ENCODE measurements at regions not wholly inside any gene's neighbourhood (a gene's known extent, or its start where the extent isn't known, plus 50 kb on each side); places are given as distances from the start of the nearest gene placed in this dataset.

DNA sequence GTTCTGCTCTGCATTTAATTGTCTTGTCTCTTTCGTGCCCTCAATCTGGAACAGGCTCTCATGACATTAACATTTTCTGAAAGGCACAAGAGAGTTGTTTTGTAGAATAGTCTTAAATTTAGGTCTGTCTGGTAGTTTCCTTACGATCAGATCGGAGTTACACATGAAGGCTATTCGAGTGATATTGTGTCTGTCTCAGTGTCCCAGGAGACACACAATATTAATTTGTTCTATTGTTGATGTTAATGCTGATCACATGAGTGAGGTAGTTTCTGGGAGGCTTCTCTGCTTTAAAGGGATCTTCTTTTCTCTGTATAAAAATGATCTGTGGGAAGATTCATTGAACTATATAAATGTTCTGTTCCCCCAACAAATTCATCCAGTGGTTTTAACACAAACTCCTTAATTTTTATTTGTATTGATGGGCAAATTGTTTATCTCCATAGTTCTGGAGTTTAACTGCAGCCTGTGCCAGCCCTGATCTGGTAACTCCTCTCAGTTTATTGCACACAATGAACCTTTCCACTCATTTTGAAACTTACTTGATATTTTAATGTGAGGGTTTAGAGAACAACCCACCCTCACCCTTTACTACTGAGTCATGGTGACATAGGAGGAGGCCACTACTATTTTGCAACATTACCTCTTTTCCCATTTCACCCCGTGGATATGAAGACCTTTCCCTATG lies 223.0 kb downstream of the CBLN4 start:
- no peak for DNase-seq
- Mint-ChIP-seq H3K4me3 (ENCODE audit: unreplicated experiment) (no peak overlapping the region), H3K27ac (ENCODE audit: unreplicated experiment) (no peak overlapping the region), H3K27me3 (ENCODE audit: unreplicated experiment) (peaks cover 2% of the 10 kb centered on the region), H3K36me3 (ENCODE audit: unreplicated experiment) (no peaks in the 10 kb centered on the region), H3K9me3 (ENCODE audit: unreplicated experiment) (peaks cover 7% of the 10 kb centered on the region), H3K4me1 (ENCODE audit: low read depth, unreplicated experiment) (no peaks in the 10 kb centered on the region)
- TF ChIP-seq CTCF (IDR thresholded peaks at IDR 0.05; ENCODE audit: partially characterized antibody, unreplicated experiment) = no peak

GRCh38 chr20:55778796-55779195 lies 226.5 kb downstream of the CBLN4 start:
- Mint-ChIP-seq H3K27me3 (ENCODE audit: unreplicated experiment) (no peaks in the 10 kb centered on the region), H3K9me3 (ENCODE audit: unreplicated experiment) (peaks cover 3% of the 10 kb centered on the region)
- no peak for TF ChIP-seq CTCF (IDR thresholded peaks at IDR 0.05; ENCODE audit: partially characterized antibody, unreplicated experiment)

DNA sequence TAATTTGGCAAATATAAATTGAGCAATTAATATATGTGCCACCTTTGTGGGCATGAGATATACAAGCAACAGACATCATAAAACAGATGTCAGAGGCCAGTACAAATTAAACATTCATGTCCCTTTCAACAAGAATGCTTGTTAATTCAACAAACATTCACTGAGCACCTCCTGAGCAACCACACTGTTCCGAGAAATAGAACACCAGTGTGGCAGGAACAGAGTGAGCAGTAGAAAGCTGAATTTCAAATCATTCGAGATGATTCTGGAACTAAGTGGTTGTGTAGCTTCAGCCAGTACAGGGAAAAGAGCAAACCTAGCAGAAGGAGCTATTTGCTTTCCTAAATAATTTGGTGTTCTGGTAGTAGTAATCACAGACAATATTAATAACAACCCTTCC lies 227.7 kb downstream of the CBLN4 start:
- no peak for DNase-seq
- no peak for TF ChIP-seq CTCF (IDR thresholded peaks at IDR 0.05; ENCODE audit: partially characterized antibody, unreplicated experiment)
- Mint-ChIP-seq H3K27me3 (ENCODE audit: unreplicated experiment) (no peaks in the 10 kb centered on the region), H3K4me1 (ENCODE audit: low read depth, unreplicated experiment) (no peaks in the 10 kb centered on the region), H3K9me3 (ENCODE audit: unreplicated experiment) (peaks cover 3% of the 10 kb centered on the region), H3K27ac (ENCODE audit: unreplicated experiment) (no peak overlapping the region), H3K4me3 (ENCODE audit: unreplicated experiment) (no peak overlapping the region), H3K36me3 (ENCODE audit: unreplicated experiment) (no peaks in the 10 kb centered on the region)

More at GRCh38 chr20:55778796-55779195, 226.5 kb downstream of the CBLN4 start:
- Mint-ChIP-seq H3K4me3 (ENCODE audit: unreplicated experiment) (no peak overlapping the region), H3K36me3 (ENCODE audit: unreplicated experiment) (no peaks in the 10 kb centered on the region), H3K27ac (ENCODE audit: unreplicated experiment) (no peak overlapping the region), H3K4me1 (ENCODE audit: low read depth, unreplicated experiment) (no peaks in the 10 kb centered on the region)
- DNase-seq = no peak

DNA sequence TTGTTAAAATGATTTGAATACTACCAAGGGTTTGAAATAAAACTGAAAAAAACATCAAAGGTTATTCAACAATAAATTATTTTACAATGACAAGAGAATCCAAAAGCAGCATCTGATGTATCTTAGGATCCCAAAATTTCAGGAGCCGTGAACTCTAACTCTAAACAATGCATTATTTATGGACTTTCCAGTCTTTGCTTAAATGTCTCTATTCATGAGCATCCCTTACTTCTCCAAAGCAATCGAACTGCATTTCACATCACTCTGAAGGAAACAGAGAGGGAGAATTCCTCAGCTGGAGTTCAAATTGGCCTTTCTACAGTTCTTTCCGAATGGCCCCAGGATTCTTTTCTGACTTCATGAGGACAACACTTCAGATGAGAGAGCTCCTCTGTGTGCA lies 229.1 kb downstream of the CBLN4 start:
- no peaks in the 10 kb centered on the region for H3K36me3 Mint-ChIP-seq (ENCODE audit: unreplicated experiment)
- H3K4me1 Mint-ChIP-seq (ENCODE audit: low read depth, unreplicated experiment) = no peaks in the 10 kb centered on the region
- no peak overlapping the region for H3K27ac Mint-ChIP-seq (ENCODE audit: unreplicated experiment)
- H3K27me3 Mint-ChIP-seq (ENCODE audit: unreplicated experiment) = no peaks in the 10 kb centered on the region
- no peak overlapping the region for H3K4me3 Mint-ChIP-seq (ENCODE audit: unreplicated experiment)
- TF ChIP-seq CTCF (IDR thresholded peaks at IDR 0.05; ENCODE audit: partially characterized antibody, unreplicated experiment) = no peak
- H3K9me3 Mint-ChIP-seq (ENCODE audit: unreplicated experiment) = peaks cover 3% of the 10 kb centered on the region
- DNase-seq = no peak

GRCh38 chr20:55774628-55775027 lies 230.7 kb downstream of the CBLN4 start:
- H3K4me3 Mint-ChIP-seq (ENCODE audit: unreplicated experiment) = no peak overlapping the region
- no peak for TF ChIP-seq CTCF (IDR thresholded peaks at IDR 0.05; ENCODE audit: partially characterized antibody, unreplicated experiment)
- H3K36me3 Mint-ChIP-seq (ENCODE audit: unreplicated experiment) = no peaks in the 10 kb centered on the region
- no peaks in the 10 kb centered on the region for H3K27me3 Mint-ChIP-seq (ENCODE audit: unreplicated experiment)
- peaks cover 3% of the 10 kb centered on the region for H3K9me3 Mint-ChIP-seq (ENCODE audit: unreplicated experiment)
- DNase-seq = no peak
- no peak overlapping the region for H3K27ac Mint-ChIP-seq (ENCODE audit: unreplicated experiment)
- no peaks in the 10 kb centered on the region for H3K4me1 Mint-ChIP-seq (ENCODE audit: low read depth, unreplicated experiment)

Data from glutamatergic neuron (in vitro differentiated cells).